Vagina (tissue), 2 donors: ENCODE measurements at regions not wholly inside any gene's neighbourhood (a gene's known extent, or its start where the extent isn't known, plus 50 kb on each side); places are given as distances from the start of the nearest gene placed in this dataset.

Source experiments
- DNase-seq, 2 donors: peaks; one replicate each; pipeline ENCODE4 v3.0.0-alpha.2; 2017; ENCODE audit errors: extremely low spot score in 2 of 2
- H3K27ac ChIP-seq: fragments of 200-600 bp; sonication (generic); one replicate; pipeline ENCODE4 v1.5.1; 2019
- H3K27me3 ChIP-seq: fragments of 200-600 bp; sonication (generic); one replicate; pipeline ENCODE4 v1.5.1; 2019
- H3K36me3 ChIP-seq, 2 donors: fragments of 200-600 bp; sonication (generic); one replicate each; pipeline ENCODE4 v1.5.1; 2017 to 2019
- H3K4me1 ChIP-seq: fragments of 200-600 bp; sonication (generic); one replicate; pipeline ENCODE4 v1.5.1; 2019
- H3K4me3 ChIP-seq, 2 donors: fragments of 200-600 bp; sonication (generic); 1 replicate in 1 of 2; 2 replicates in 1 of 2; pipeline ENCODE4 v1.5.1; 2016 to 2019
- H3K9me3 ChIP-seq: fragments of 200-600 bp; sonication (generic); one replicate; pipeline ENCODE4 v1.5.1; 2019
- POLR2A ChIP-seq, 2 donors: fragments of 450-650 bp; IDR thresholded peaks; one replicate each; pipeline ENCODE4 v1.6.1; 2017; ENCODE audit warnings: antibody characterized with exemption in 2 of 2, mild to moderate bottlenecking in 2 of 2, moderate library complexity in 2 of 2
- POLR2AphosphoS5 ChIP-seq, 2 donors: sonication (generic); formaldehyde crosslinking; IDR thresholded peaks; one replicate each; pipeline ENCODE4 v1.9.0; 2017; ENCODE audit warnings: antibody characterized with exemption in 2 of 2, mild to moderate bottlenecking in 2 of 2, low read depth in 1 of 2; ENCODE audit not compliant: insufficient read depth in 1 of 2
- intact Hi-C: fragments of 100-400 bp; cut with DNase I; formaldehyde crosslinking; loops from one replicate; pipeline ENCODE4 v1.15.1; 2023
- TF ChIP-seq, protein P1 (sequence below), 3 experiments: fragments of 450-650 bp in 2 of 3; fragments of 200-600 bp in 1 of 3; sonication (generic) in 1 of 3; IDR thresholded peaks; one replicate each; pipeline ENCODE4 v1.5.1; 2017 to 2019; ENCODE audit warnings: antibody characterized with exemption in 3 of 3, mild to moderate bottlenecking in 2 of 3, moderate library complexity in 2 of 3

DNA sequence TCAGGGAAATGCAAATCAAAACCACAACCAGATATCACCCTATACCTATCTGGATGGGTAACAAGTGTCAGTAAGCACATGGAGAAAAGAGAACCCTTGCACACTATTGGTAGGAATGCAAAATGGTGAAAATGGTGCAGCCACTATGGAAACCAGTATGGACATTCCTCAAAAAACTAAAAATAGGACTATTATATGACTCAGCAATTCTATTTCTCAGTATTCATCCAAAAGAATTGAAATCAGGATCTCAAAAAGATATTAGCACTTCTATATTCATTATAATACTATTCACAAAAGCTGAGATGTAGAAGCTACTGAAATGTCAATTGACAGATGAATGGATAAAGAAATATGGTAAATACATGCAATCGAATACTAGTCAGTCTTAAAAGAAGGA is 491.1 kb upstream of the MYT1L start:
- no peaks in the 10 kb centered on the region for H3K9me3 ChIP-seq
- no peak for DNase-seq
- H3K36me3 ChIP-seq = no peaks in the 10 kb centered on the region
- intact Hi-C loops = no loop called here
- TF ChIP-seq POLR2A (IDR thresholded peaks at IDR 0.05) = no peak
- TF ChIP-seq, protein P1, sequence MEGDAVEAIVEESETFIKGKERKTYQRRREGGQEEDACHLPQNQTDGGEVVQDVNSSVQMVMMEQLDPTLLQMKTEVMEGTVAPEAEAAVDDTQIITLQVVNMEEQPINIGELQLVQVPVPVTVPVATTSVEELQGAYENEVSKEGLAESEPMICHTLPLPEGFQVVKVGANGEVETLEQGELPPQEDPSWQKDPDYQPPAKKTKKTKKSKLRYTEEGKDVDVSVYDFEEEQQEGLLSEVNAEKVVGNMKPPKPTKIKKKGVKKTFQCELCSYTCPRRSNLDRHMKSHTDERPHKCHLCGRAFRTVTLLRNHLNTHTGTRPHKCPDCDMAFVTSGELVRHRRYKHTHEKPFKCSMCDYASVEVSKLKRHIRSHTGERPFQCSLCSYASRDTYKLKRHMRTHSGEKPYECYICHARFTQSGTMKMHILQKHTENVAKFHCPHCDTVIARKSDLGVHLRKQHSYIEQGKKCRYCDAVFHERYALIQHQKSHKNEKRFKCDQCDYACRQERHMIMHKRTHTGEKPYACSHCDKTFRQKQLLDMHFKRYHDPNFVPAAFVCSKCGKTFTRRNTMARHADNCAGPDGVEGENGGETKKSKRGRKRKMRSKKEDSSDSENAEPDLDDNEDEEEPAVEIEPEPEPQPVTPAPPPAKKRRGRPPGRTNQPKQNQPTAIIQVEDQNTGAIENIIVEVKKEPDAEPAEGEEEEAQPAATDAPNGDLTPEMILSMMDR (IDR thresholded peaks at IDR 0.05) = no peak
- TF ChIP-seq POLR2AphosphoS5 (IDR thresholded peaks at IDR 0.05; ENCODE audit: insufficient read depth in 1 of 2, low read depth in 1 of 2) = no peak
- H3K27me3 ChIP-seq = no peaks in the 10 kb centered on the region
- no peak overlapping the region for H3K27ac ChIP-seq
- no peaks in the 10 kb centered on the region for H3K4me1 ChIP-seq
- no peak overlapping the region for H3K4me3 ChIP-seq

DNA sequence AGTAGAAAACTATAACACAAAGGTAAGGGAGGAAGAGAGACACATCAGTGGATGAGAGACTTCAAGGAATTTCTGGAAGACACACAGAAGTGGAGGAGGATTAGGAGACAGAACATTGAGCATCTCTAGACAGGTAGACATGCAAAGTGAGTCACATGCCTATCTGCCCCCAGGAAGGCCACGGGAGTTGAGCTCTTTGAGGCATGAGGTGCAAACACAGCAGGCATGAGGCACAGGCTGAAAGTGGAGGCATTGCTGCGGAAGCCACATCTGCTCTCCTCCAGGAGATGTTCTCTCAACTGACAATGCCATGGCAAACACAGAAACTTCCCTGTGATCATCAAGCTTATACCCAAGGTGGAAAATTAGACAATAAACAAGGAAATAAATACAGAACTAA is 481.6 kb upstream of the MYT1L start:
- no peaks in the 10 kb centered on the region for H3K27me3 ChIP-seq
- no peak overlapping the region for H3K4me3 ChIP-seq
- intact Hi-C loops = no loop called here
- H3K27ac ChIP-seq = no peak overlapping the region
- H3K9me3 ChIP-seq = peaks cover 8% of the 10 kb centered on the region
- peak in 1 of 2 donors; percentile 60 for DNase-seq
- no peaks in the 10 kb centered on the region for H3K4me1 ChIP-seq
- H3K36me3 ChIP-seq = no peaks in the 10 kb centered on the region
- TF ChIP-seq POLR2AphosphoS5 (IDR thresholded peaks at IDR 0.05; ENCODE audit: insufficient read depth in 1 of 2, low read depth in 1 of 2) (no peak), POLR2A (IDR thresholded peaks at IDR 0.05) (no peak)
- TF ChIP-seq, protein P1 (IDR thresholded peaks at IDR 0.05) = no peak

DNA sequence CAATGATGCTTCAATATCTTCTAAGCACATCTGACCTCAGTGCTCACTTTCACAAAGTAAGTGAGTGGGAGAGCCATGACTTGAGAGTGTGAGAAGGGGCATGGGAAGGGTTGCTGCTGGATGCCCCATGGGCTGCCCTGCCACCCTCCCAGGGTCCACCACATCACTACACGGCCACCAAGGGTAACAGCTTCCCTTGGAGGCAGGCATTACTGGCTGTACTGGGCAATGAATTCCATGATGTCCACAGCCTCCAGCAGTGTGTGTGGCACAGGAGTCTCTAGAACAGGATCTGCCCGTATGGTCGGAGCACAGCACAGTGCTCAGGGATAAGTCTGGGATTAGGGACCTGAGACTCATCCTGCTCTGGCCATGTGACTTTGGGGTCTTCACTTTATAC is 481.0 kb upstream of the MYT1L start:
- H3K27ac ChIP-seq = no peak overlapping the region
- no peaks in the 10 kb centered on the region for H3K36me3 ChIP-seq
- H3K4me1 ChIP-seq = no peaks in the 10 kb centered on the region
- peak in 1 of 2 donors; percentile 43 for DNase-seq
- H3K27me3 ChIP-seq = no peaks in the 10 kb centered on the region
- TF ChIP-seq POLR2A (IDR thresholded peaks at IDR 0.05) = no peak
- TF ChIP-seq, protein P1 (IDR thresholded peaks at IDR 0.05) = no peak
- no peak for TF ChIP-seq POLR2AphosphoS5 (IDR thresholded peaks at IDR 0.05; ENCODE audit: insufficient read depth in 1 of 2, low read depth in 1 of 2)
- intact Hi-C loops = no loop called here
- peaks cover 8% of the 10 kb centered on the region for H3K9me3 ChIP-seq
- no peak overlapping the region for H3K4me3 ChIP-seq

GRCh38 chr2:2810504-2810903 is 479.4 kb upstream of the MYT1L start:
- intact Hi-C loops = no loop called here
- Histone ChIP-seq H3K27me3 (no peaks in the 10 kb centered on the region), H3K36me3 (no peaks in the 10 kb centered on the region), H3K27ac (no peak overlapping the region), H3K4me1 (no peaks in the 10 kb centered on the region), H3K4me3 (no peak overlapping the region), H3K9me3 (peaks cover 8% of the 10 kb centered on the region)
- DNase-seq = peak in 1 of 2 donors; percentile 62
- TF ChIP-seq, protein P1 (IDR thresholded peaks at IDR 0.05) = no peak
- no peak for TF ChIP-seq POLR2A (IDR thresholded peaks at IDR 0.05)
- no peak for TF ChIP-seq POLR2AphosphoS5 (IDR thresholded peaks at IDR 0.05; ENCODE audit: insufficient read depth in 1 of 2, low read depth in 1 of 2)

DNA sequence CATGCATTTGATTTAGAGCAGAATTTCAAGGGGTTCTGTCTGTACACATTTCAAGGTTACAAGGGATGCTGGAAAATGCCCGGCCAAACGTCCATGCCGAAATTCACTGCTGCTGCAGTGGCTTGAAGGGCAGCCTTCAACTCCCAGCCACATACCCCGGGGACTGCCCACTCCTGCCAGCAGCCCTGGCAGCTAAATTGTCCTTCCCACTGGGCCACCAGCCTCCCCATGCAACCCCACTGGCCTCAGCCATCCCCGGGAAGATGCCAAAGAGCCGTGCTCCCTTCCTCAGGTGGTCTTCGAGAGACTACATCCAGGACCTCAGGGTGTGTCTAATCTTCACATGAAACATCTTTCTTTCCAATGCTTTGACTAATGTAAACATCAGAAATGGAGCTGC is 478.7 kb upstream of the MYT1L start:
- Histone ChIP-seq H3K27me3 (no peaks in the 10 kb centered on the region), H3K4me1 (no peaks in the 10 kb centered on the region), H3K36me3 (no peaks in the 10 kb centered on the region), H3K4me3 (no peak overlapping the region), H3K9me3 (peaks cover 8% of the 10 kb centered on the region), H3K27ac (no peak overlapping the region)
- TF ChIP-seq, protein P1 (IDR thresholded peaks at IDR 0.05) = no peak
- no peak for TF ChIP-seq POLR2A (IDR thresholded peaks at IDR 0.05)
- TF ChIP-seq POLR2AphosphoS5 (IDR thresholded peaks at IDR 0.05; ENCODE audit: insufficient read depth in 1 of 2, low read depth in 1 of 2) = no peak
- DNase-seq = peak; percentile 58 to 60
- intact Hi-C loops = loop anchor here (10.0 kb wide), 1 partner anchor 1885 kb away; no protein-coding TSS in a partner anchor
